ENCODE measurements at regions not wholly inside any gene's neighbourhood (a gene's known extent, or its start where the extent isn't known, plus 50 kb on each side); places are given as distances from the start of the nearest gene placed in this dataset.

GRCh38 chr14:30129807-30130206 lies 202.2 kb upstream of the PRKD1 start:
- no peak for TF ChIP-seq POLR2A (IDR thresholded peaks at IDR 0.05)
- TF ChIP-seq CTCF (IDR thresholded peaks at IDR 0.05) = no peak
